K562 (cell line): ENCODE measurements at regions not wholly inside any gene's neighbourhood (a gene's known extent, or its start where the extent isn't known, plus 50 kb on each side); places are given as distances from the start of the nearest gene placed in this dataset.

Experiments used
- ATAC-seq: fragments of 200-7000 bp; cut with Tn5 transposase; 3 replicates; pipeline ENCODE4 v1.9.1; 2020; ENCODE audit warnings: moderate library complexity
- BruUV-seq: library from RNA; stranded (reverse); fragments of 400-500 nt; replicated peaks from 2 replicates; lab custom pipeline; 2021; lab: Mats Ljungman, UMichigan
- CTCF ChIA-PET: fragments of 300-600 bp; formaldehyde crosslinking; extraction: SDS; loops from one replicate; lab custom pipeline; 2021; ENCODE audit warnings: low intra/inter-chr PET ratio; lab: Yijun Ruan, JAX
- POLR2A ChIA-PET: fragments of 300-600, 350-650 bp; sonication (Branson Sonifier 250); formaldehyde crosslinking; extraction: SDS; loops from one replicate; lab custom pipeline; 2021; ENCODE audit warnings: antibody characterized with exemption, inconsistent platforms; lab: Yijun Ruan, JAX
- DNase-seq, 4 experiments: peaks; one replicate each; pipeline versions ENCODE4 v3.0.0 to v3.0.0-alpha.2; 2011 to 2018; ENCODE audit warnings: low spot score in 3 of 4, mixed read lengths in 3 of 4; ENCODE audit errors: extremely low read depth in 1 of 4
- FAIRE-seq: peaks from 2 replicates; lab custom pipeline; 2011; peaks lifted over from hg19 to GRCh38; lab: Jason Lieb, UNC
- H2AFZ ChIP-seq: 2 replicates; pipeline ENCODE4 v1.6.0; 2011; ENCODE audit warnings: low read depth, low read length, control low read depth, inconsistent platforms
- H3K27ac ChIP-seq: fragments of 200-600 bp; 3 replicates; pipeline ENCODE4 v1.8.0; 2011; ENCODE audit warnings: low read depth, mild to moderate bottlenecking, control low read depth, inconsistent platforms, low read length, moderate library complexity, mixed read lengths; ENCODE audit errors: extremely low read depth
- H3K27me3 ChIP-seq, 2 experiments: fragments of 300-600 bp in 1 of 2; 2 replicates in 1 of 2; 3 replicates in 1 of 2; pipeline versions ENCODE4 v1.6.0 to v1.8.0; 2011; ENCODE audit warnings: inconsistent platforms in 2 of 2, low read length in 2 of 2, mild to moderate bottlenecking in 1 of 2, mixed read lengths in 1 of 2, moderate library complexity in 1 of 2; ENCODE audit not compliant: control insufficient read depth in 2 of 2, insufficient read depth in 2 of 2
- H3K36me3 ChIP-seq: fragments of 300-600 bp; 3 replicates; pipeline ENCODE4 v1.8.0; 2011; ENCODE audit warnings: mild to moderate bottlenecking, low read length, inconsistent platforms; ENCODE audit not compliant: control insufficient read depth, insufficient read depth
- H3K4me1 ChIP-seq, 2 experiments: fragments of 200-600 bp in 1 of 2; replicated peaks in 1 of 2; 2 replicates in 1 of 2; 3 replicates in 1 of 2; pipeline versions ENCODE4 v1.5.1 to v1.8.0; 2011; ENCODE audit warnings: inconsistent platforms in 2 of 2, low read length in 2 of 2, mild to moderate bottlenecking in 1 of 2, mixed read lengths in 1 of 2, moderate library complexity in 1 of 2; ENCODE audit not compliant: control insufficient read depth in 2 of 2, insufficient read depth in 2 of 2
- H3K4me2 ChIP-seq: 2 replicates; pipeline ENCODE4 v1.6.1; 2011; ENCODE audit warnings: low read length, control low read depth, inconsistent platforms, mixed read lengths; ENCODE audit not compliant: insufficient read depth
- H3K4me3 ChIP-seq: fragments of 200-600 bp; sonication (generic), shearing (Covaris generic); 2 replicates; pipeline ENCODE4 v1.5.1; 2016; ENCODE audit warnings: control low read depth, inconsistent platforms
- H3K79me2 ChIP-seq: fragments of 200-600 bp; 3 replicates; pipeline ENCODE4 v1.8.0; 2011; ENCODE audit warnings: low read length, inconsistent platforms; ENCODE audit not compliant: control insufficient read depth, insufficient read depth
- H3K9ac ChIP-seq, 2 experiments: 2 replicates each; pipeline versions ENCODE4 v1.6.0 to v1.6.1; 2011; ENCODE audit warnings: low read depth in 2 of 2, low read length in 2 of 2, control low read depth in 1 of 2, inconsistent platforms in 1 of 2, mild to moderate bottlenecking in 1 of 2, mixed read lengths in 1 of 2; ENCODE audit not compliant: insufficient read depth in 1 of 2
- H3K9me1 ChIP-seq: one replicate; pipeline ENCODE4 v1.6.0; 2011; ENCODE audit warnings: inconsistent platforms, mild to moderate bottlenecking, low read length, moderate library complexity; ENCODE audit not compliant: control insufficient read depth, insufficient read depth
- H3K9me3 ChIP-seq: replicated peaks from 2 replicates; pipeline ENCODE4 v1.5.1; 2011; ENCODE audit warnings: low read depth, low read length, inconsistent platforms; ENCODE audit not compliant: control insufficient read depth, insufficient read depth
- H4K20me1 ChIP-seq: replicated peaks from 2 replicates; pipeline ENCODE4 v1.6.1; 2011; ENCODE audit warnings: low read length, inconsistent platforms, mixed read lengths; ENCODE audit not compliant: control insufficient read depth, insufficient read depth
- HBP1 ChIP-seq: fragments of 450-650 bp; formaldehyde crosslinking; IDR thresholded peaks from 2 replicates; pipeline ENCODE4 v1.4.0; 2022; ENCODE audit warnings: missing genetic modification characterization
- ZBTB40 ChIP-seq, 2 experiments: fragments of 450-650 bp in 1 of 2; sonication (generic) in 1 of 2; formaldehyde crosslinking in 1 of 2; IDR thresholded peaks; 2 replicates each; pipeline versions ENCODE4 v1.7.1 to v1.9.0; 2016 to 2022; ENCODE audit warnings: inconsistent platforms in 1 of 2, mild to moderate bottlenecking in 1 of 2, missing genetic modification reagents in 1 of 2
- WGBS: fragments of 100-300 bp; shearing (Covaris generic); methylation state at CpG from one replicate; pipeline ENCODE4 v1.1.6; 2016; ENCODE audit warnings: low coverage, mixed read lengths; ENCODE audit not compliant: insufficient coverage; ENCODE audit errors: missing lambda C conversion rate; 5-methylcytosine and 5-hydroxymethylcytosine counted together
- in situ Hi-C: fragments of 300-500 bp; cut with MboI; formaldehyde crosslinking; loops from 4 replicates; pipeline ENCODE4 v1.15.0; 2018; ENCODE audit warnings: inconsistent platforms, mixed read lengths
- intact Hi-C: fragments of 100-400 bp; cut with micrococcal nuclease; formaldehyde crosslinking; loops from 2 replicates; pipeline ENCODE4 v1.14.2; 2022

GRCh38 chr22:27023591-27023990, 366.2 kb downstream of the MIAT start:
- no peaks in the 10 kb centered on the region for H3K9me3 ChIP-seq
- FAIRE-seq = no peak
- TF ChIP-seq HBP1 (CRISPR knock-in tag) (no peak), ZBTB40 (IDR thresholded peaks at IDR 0.05) (no peak), ZBTB40 (CRISPR knock-in tag; IDR thresholded peaks at IDR 0.05) (no peak)
- WGBS = no CpG with 5 or more reads among the region's 1 CpG
- intact Hi-C loops (no loop called here), in situ Hi-C loops (no loop called here)
- POLR2A ChIA-PET = interaction anchor here (0.6 kb wide), 1 partner anchor 76 kb away, joined by 3 read pairs; no protein-coding TSS in a partner anchor
- H3K9me1 ChIP-seq = no peaks in the 10 kb centered on the region
- no TSS peak for BruUV-seq
- no peaks in the 10 kb centered on the region; a peak in 1 of 5 replicates for H3K27me3 ChIP-seq
- H2AFZ ChIP-seq = no peak overlapping the region
- H3K36me3 ChIP-seq = no peaks in the 10 kb centered on the region
- no peak for DNase-seq
- no peak overlapping the region for H3K9ac ChIP-seq
- H3K27ac ChIP-seq = no peak overlapping the region
- no peaks in the 10 kb centered on the region; the same call in 1 of the 2 replicates for H4K20me1 ChIP-seq
- no peaks in the 10 kb centered on the region for H3K79me2 ChIP-seq
- H3K4me2 ChIP-seq = no peak overlapping the region
- H3K4me1 ChIP-seq = no peaks in the 10 kb centered on the region
- CTCF ChIA-PET = no interaction called here
- no peak for ATAC-seq
- no peak overlapping the region for H3K4me3 ChIP-seq
